ENCODE measurements at regions not wholly inside any gene's neighbourhood (a gene's known extent, or its start where the extent isn't known, plus 50 kb on each side); places are given as distances from the start of the nearest gene placed in this dataset.

DNA sequence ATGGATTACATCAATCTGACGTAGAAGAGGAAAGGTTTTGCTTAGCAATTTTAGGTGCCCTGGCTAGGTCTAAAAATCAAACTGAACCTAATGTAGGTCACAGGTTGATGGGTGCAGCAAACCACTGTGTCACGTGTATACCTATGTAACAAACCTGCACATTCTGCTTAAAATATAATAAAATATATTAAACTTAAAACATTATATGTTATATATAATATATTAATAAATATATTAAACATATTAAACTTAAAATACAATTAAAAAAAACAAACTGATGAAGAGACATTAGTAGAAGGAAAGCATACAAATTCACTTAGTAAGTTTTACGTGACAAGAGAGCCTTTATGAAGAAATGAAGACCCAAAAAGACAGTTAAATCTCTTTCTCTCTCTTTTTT, 51.7 kb upstream of the FBXL17 start:
- TF ChIP-seq, protein P1, sequence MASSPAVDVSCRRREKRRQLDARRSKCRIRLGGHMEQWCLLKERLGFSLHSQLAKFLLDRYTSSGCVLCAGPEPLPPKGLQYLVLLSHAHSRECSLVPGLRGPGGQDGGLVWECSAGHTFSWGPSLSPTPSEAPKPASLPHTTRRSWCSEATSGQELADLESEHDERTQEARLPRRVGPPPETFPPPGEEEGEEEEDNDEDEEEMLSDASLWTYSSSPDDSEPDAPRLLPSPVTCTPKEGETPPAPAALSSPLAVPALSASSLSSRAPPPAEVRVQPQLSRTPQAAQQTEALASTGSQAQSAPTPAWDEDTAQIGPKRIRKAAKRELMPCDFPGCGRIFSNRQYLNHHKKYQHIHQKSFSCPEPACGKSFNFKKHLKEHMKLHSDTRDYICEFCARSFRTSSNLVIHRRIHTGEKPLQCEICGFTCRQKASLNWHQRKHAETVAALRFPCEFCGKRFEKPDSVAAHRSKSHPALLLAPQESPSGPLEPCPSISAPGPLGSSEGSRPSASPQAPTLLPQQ (tag by site-specific recombination; IDR thresholded peaks at IDR 0.05) = no peak
- TF ChIP-seq BCL11A (tag by site-specific recombination; IDR thresholded peaks at IDR 0.05; ENCODE audit: low read depth) = no peak
- TF ChIP-seq, protein P2, sequence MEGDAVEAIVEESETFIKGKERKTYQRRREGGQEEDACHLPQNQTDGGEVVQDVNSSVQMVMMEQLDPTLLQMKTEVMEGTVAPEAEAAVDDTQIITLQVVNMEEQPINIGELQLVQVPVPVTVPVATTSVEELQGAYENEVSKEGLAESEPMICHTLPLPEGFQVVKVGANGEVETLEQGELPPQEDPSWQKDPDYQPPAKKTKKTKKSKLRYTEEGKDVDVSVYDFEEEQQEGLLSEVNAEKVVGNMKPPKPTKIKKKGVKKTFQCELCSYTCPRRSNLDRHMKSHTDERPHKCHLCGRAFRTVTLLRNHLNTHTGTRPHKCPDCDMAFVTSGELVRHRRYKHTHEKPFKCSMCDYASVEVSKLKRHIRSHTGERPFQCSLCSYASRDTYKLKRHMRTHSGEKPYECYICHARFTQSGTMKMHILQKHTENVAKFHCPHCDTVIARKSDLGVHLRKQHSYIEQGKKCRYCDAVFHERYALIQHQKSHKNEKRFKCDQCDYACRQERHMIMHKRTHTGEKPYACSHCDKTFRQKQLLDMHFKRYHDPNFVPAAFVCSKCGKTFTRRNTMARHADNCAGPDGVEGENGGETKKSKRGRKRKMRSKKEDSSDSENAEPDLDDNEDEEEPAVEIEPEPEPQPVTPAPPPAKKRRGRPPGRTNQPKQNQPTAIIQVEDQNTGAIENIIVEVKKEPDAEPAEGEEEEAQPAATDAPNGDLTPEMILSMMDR (tag by site-specific recombination; IDR thresholded peaks at IDR 0.05) = no peak
- TF ChIP-seq GLI2 (tag by site-specific recombination; IDR thresholded peaks at IDR 0.05; ENCODE audit: borderline replicate concordance, low read depth) = no peak
- no peak for TF ChIP-seq TCF7L2 (IDR thresholded peaks at IDR 0.05; ENCODE audit: borderline replicate concordance, low read depth, low read length)
- no peak for TF ChIP-seq ZSCAN16 (tag by site-specific recombination; IDR thresholded peaks at IDR 0.05)
- no peak for TF ChIP-seq KLF9 (tag by site-specific recombination; IDR thresholded peaks at IDR 0.05; ENCODE audit: low read depth)
- no peak for TF ChIP-seq KLF16 (tag by site-specific recombination; IDR thresholded peaks at IDR 0.05)
- no peak for TF ChIP-seq PBX3 (CRISPR knock-in tag; IDR thresholded peaks at IDR 0.05)
- no peak for TF ChIP-seq ZFP69B (tag by site-specific recombination; IDR thresholded peaks at IDR 0.05)
- no peak for TF ChIP-seq ZBTB48 (tag by site-specific recombination; IDR thresholded peaks at IDR 0.05)
- TF ChIP-seq ZNF335 (tag by site-specific recombination; conservative IDR thresholded peaks at IDR 0.05) = no peak
- no peak for TF ChIP-seq PRDM10 (tag by site-specific recombination; IDR thresholded peaks at IDR 0.05)
